H9 (cell line): ENCODE measurements at regions not wholly inside any gene's neighbourhood (a gene's known extent, or its start where the extent isn't known, plus 50 kb on each side); places are given as distances from the start of the nearest gene placed in this dataset.

Experiments used
- DNase-seq: peaks from one replicate; pipeline ENCODE4 v3.0.0-alpha.2; 2017
- H2AFZ ChIP-seq: one replicate; pipeline ENCODE4 v1.6.1; 2013; ENCODE audit warnings: mild to moderate bottlenecking, low read length, control low read depth, moderate library complexity
- H2AK5ac ChIP-seq: 2 replicates; pipeline ENCODE4 v1.6.1; 2013; ENCODE audit warnings: low read length, control low read depth, mixed read lengths; ENCODE audit not compliant: insufficient read length
- H2BK120ac ChIP-seq: one replicate; pipeline ENCODE4 v1.6.1; 2013; ENCODE audit warnings: low read depth, mild to moderate bottlenecking, low read length, control low read depth, inconsistent platforms; ENCODE audit not compliant: poor library complexity, severe bottlenecking
- H2BK12ac ChIP-seq: 2 replicates; pipeline ENCODE4 v1.6.1; 2013; ENCODE audit warnings: low read length, control low read depth, mixed read lengths, low read depth; ENCODE audit not compliant: insufficient read length
- H2BK15ac ChIP-seq: 2 replicates; pipeline ENCODE4 v1.6.1; 2013; ENCODE audit warnings: low read depth, low read length, control low read depth
- H2BK20ac ChIP-seq: one replicate; pipeline ENCODE4 v1.6.1; 2013; ENCODE audit warnings: low read depth, mild to moderate bottlenecking, low read length, control low read depth, inconsistent platforms; ENCODE audit not compliant: poor library complexity, severe bottlenecking
- H2BK5ac ChIP-seq: 2 replicates; pipeline ENCODE4 v1.6.1; 2013; ENCODE audit warnings: low read length, control low read depth, mixed read lengths; ENCODE audit not compliant: insufficient read length
- H3K14ac ChIP-seq: 2 replicates; pipeline ENCODE4 v1.6.1; 2013; ENCODE audit warnings: low read length, control low read depth; ENCODE audit not compliant: insufficient read depth
- H3K18ac ChIP-seq: 2 replicates; pipeline ENCODE4 v1.6.1; 2013; ENCODE audit warnings: low read depth, mild to moderate bottlenecking, mixed read lengths, low read length, control low read depth; ENCODE audit not compliant: insufficient read length
- H3K23ac ChIP-seq: 2 replicates; pipeline ENCODE4 v1.6.1; 2013; ENCODE audit warnings: low read length, control low read depth, mixed read lengths, low read depth; ENCODE audit not compliant: insufficient read length
- H3K23me2 ChIP-seq: 2 replicates; pipeline ENCODE4 v1.6.1; 2013; ENCODE audit warnings: low read depth, mild to moderate bottlenecking, mixed read lengths, low read length, control low read depth; ENCODE audit not compliant: insufficient read length, poor library complexity, severe bottlenecking
- H3K27ac ChIP-seq: 2 replicates; pipeline ENCODE4 v1.5.1; 2013; ENCODE audit warnings: low read length, control low read depth, mixed read lengths, low read depth; ENCODE audit not compliant: insufficient read length
- H3K27me3 ChIP-seq: 2 replicates; pipeline ENCODE4 v1.6.1; 2013; ENCODE audit warnings: low read length, control low read depth, inconsistent platforms; ENCODE audit not compliant: insufficient read depth
- H3K4ac ChIP-seq: 2 replicates; pipeline ENCODE4 v1.6.1; 2013; ENCODE audit warnings: low read depth, mild to moderate bottlenecking, control low read depth, inconsistent platforms, low read length, moderate library complexity
- H3K4me1 ChIP-seq: 2 replicates; pipeline ENCODE4 v1.6.1; 2013; ENCODE audit warnings: low read length, control low read depth, inconsistent platforms; ENCODE audit not compliant: insufficient read depth
- H3K4me2 ChIP-seq: 2 replicates; pipeline ENCODE4 v1.6.1; 2013; ENCODE audit warnings: low read length, control low read depth, mixed read lengths; ENCODE audit not compliant: insufficient read length, insufficient read depth
- H3K56ac ChIP-seq: 2 replicates; pipeline ENCODE4 v1.6.1; 2013; ENCODE audit warnings: low read depth, mild to moderate bottlenecking, mixed read lengths, low read length, control low read depth; ENCODE audit not compliant: insufficient read length
- H3K79me1 ChIP-seq: 2 replicates; pipeline ENCODE4 v1.6.1; 2013; ENCODE audit warnings: low read depth, mild to moderate bottlenecking, moderate library complexity, low read length, control low read depth, inconsistent platforms; ENCODE audit not compliant: insufficient read depth, poor library complexity, severe bottlenecking
- H3K79me2 ChIP-seq: 2 replicates; pipeline ENCODE4 v1.6.1; 2013; ENCODE audit warnings: low read length, control low read depth, inconsistent platforms; ENCODE audit not compliant: insufficient read depth
- H3K9ac ChIP-seq: 2 replicates; pipeline ENCODE4 v1.6.1; 2013; ENCODE audit warnings: low read length, control low read depth, mixed read lengths; ENCODE audit not compliant: insufficient read length; ENCODE audit errors: extremely low read depth
- H3K9me3 ChIP-seq: one replicate; pipeline ENCODE4 v1.6.1; 2013; ENCODE audit warnings: low read depth, low read length, inconsistent platforms; ENCODE audit not compliant: control insufficient read depth
- H3T11ph ChIP-seq: one replicate; pipeline ENCODE4 v1.6.1; 2013; ENCODE audit warnings: mild to moderate bottlenecking, low read length, control low read depth, inconsistent platforms
- H4K20me1 ChIP-seq: one replicate; pipeline ENCODE4 v1.6.1; 2013; ENCODE audit not compliant: control insufficient read depth, insufficient read length, insufficient read depth
- H4K5ac ChIP-seq: 2 replicates; pipeline ENCODE4 v1.6.1; 2013; ENCODE audit warnings: low read depth, mild to moderate bottlenecking, mixed read lengths, low read length, control low read depth; ENCODE audit not compliant: insufficient read length
- H4K8ac ChIP-seq: replicated peaks from 2 replicates; pipeline ENCODE4 v1.6.1; 2013; ENCODE audit warnings: low read length, control low read depth, mixed read lengths, low read depth; ENCODE audit not compliant: insufficient read length
- H4K91ac ChIP-seq: 2 replicates; pipeline ENCODE4 v1.6.1; 2013; ENCODE audit warnings: low read depth, mild to moderate bottlenecking, moderate library complexity, mixed read lengths, low read length, control low read depth; ENCODE audit not compliant: insufficient read length
- H3K27ac Mint-ChIP-seq, 3 experiments: 2 replicates in 2 of 3; 3 replicates in 1 of 3; pipeline ENCODE4 v1.8.0; 2020 to 2021; ENCODE audit warnings: mixed read lengths in 3 of 3, mild to moderate bottlenecking in 1 of 3, moderate library complexity in 1 of 3
- H3K27me3 Mint-ChIP-seq: 2 replicates; pipeline ENCODE4 v1.8.0; 2021; ENCODE audit warnings: low read depth, mild to moderate bottlenecking, moderate library complexity, mixed read lengths
- H3K36me3 Mint-ChIP-seq, 3 experiments: 2 replicates in 2 of 3; 3 replicates in 1 of 3; pipeline ENCODE4 v1.8.0; 2020 to 2021; ENCODE audit warnings: low read depth in 3 of 3, mixed read lengths in 3 of 3; ENCODE audit not compliant: insufficient read depth in 1 of 3
- H3K4me1 Mint-ChIP-seq, 2 experiments: 2 replicates each; pipeline ENCODE4 v1.8.0; 2020; ENCODE audit warnings: mixed read lengths in 2 of 2
- H3K4me3 Mint-ChIP-seq, 2 experiments: 2 replicates in 1 of 2; 3 replicates in 1 of 2; pipeline ENCODE4 v1.8.0; 2020 to 2021; ENCODE audit warnings: mild to moderate bottlenecking in 2 of 2, mixed read lengths in 2 of 2, moderate library complexity in 1 of 2
- H3K9me3 Mint-ChIP-seq, 2 experiments: 2 replicates in 1 of 2; 3 replicates in 1 of 2; pipeline ENCODE4 v1.8.0; 2020; ENCODE audit warnings: mild to moderate bottlenecking in 2 of 2, mixed read lengths in 2 of 2, moderate library complexity in 1 of 2
- CTCF ChIP-seq: fragments of 200-600 bp; sonication (generic); conservative IDR thresholded peaks from 3 replicates; pipeline ENCODE4 v1.8.0; 2021; ENCODE audit warnings: antibody characterized with exemption, mild to moderate bottlenecking
- WGBS: extraction: QIAGEN DNeasy Blood & Tissue Kit; methylation state at CpG from one replicate; pipeline ENCODE4 v1.1.7; 2013; ENCODE audit warnings: missing lambda C conversion rate, low lambda C conversion rate, mixed read lengths; ENCODE audit not compliant: insufficient read length; ENCODE audit errors: extremely low coverage; 5-methylcytosine and 5-hydroxymethylcytosine counted together

GRCh38 chr12:76711241-76711640 is 52.7 kb upstream of the ZDHHC17 start:
- H3T11ph ChIP-seq, result no peak overlapping the region
- no peak overlapping the region for H4K8ac ChIP-seq
- H2BK5ac ChIP-seq, result no peak overlapping the region
- no peak overlapping the region for H4K91ac ChIP-seq
- H3K27ac ChIP-seq, result no peak overlapping the region
- H4K20me1 ChIP-seq, result no peaks in the 10 kb centered on the region
- H3K27me3 ChIP-seq, result no peaks in the 10 kb centered on the region
- no peaks in the 10 kb centered on the region for H3K36me3 Mint-ChIP-seq
- H3K27ac Mint-ChIP-seq, result no peak overlapping the region
- no peak overlapping the region for H2BK12ac ChIP-seq
- H2AK5ac ChIP-seq, result no peak overlapping the region
- no peak overlapping the region for H3K9ac ChIP-seq
- WGBS, result no CpG with 5 or more reads among the region's 3 CpGs
- no peak overlapping the region for H3K23ac ChIP-seq
- H2BK20ac ChIP-seq, result no peak overlapping the region
- H3K4me3 Mint-ChIP-seq, result no peak overlapping the region
- H3K4me1 ChIP-seq, result no peaks in the 10 kb centered on the region
- H3K4me2 ChIP-seq, result no peak overlapping the region
- H4K5ac ChIP-seq, result no peak overlapping the region
- no peak overlapping the region for H2BK15ac ChIP-seq
- no peaks in the 10 kb centered on the region for H3K23me2 ChIP-seq
- no peak overlapping the region for H2BK120ac ChIP-seq
- no peak overlapping the region for H2AFZ ChIP-seq
- H3K79me2 ChIP-seq, result no peaks in the 10 kb centered on the region
- no peak for DNase-seq
- TF ChIP-seq CTCF, result no peak
- H3K9me3 ChIP-seq, result no peaks in the 10 kb centered on the region
- H3K14ac ChIP-seq, result no peak overlapping the region
- H3K18ac ChIP-seq, result no peak overlapping the region
- peaks cover 11 to 15% of the 10 kb centered on the region in 2 experiments for H3K4me1 Mint-ChIP-seq
- H3K9me3 Mint-ChIP-seq, result peaks cover 0 to 3% of the 10 kb centered on the region in 2 experiments; a peak in 1 of 5 replicates
- H3K56ac ChIP-seq, result no peak overlapping the region
- no peaks in the 10 kb centered on the region for H3K79me1 ChIP-seq
- no peak overlapping the region for H3K4ac ChIP-seq
- no peaks in the 10 kb centered on the region for H3K27me3 Mint-ChIP-seq
